ENCODE measurements at regions not wholly inside any gene's neighbourhood (a gene's known extent, or its start where the extent isn't known, plus 50 kb on each side); places are given as distances from the start of the nearest gene placed in this dataset.

DNA sequence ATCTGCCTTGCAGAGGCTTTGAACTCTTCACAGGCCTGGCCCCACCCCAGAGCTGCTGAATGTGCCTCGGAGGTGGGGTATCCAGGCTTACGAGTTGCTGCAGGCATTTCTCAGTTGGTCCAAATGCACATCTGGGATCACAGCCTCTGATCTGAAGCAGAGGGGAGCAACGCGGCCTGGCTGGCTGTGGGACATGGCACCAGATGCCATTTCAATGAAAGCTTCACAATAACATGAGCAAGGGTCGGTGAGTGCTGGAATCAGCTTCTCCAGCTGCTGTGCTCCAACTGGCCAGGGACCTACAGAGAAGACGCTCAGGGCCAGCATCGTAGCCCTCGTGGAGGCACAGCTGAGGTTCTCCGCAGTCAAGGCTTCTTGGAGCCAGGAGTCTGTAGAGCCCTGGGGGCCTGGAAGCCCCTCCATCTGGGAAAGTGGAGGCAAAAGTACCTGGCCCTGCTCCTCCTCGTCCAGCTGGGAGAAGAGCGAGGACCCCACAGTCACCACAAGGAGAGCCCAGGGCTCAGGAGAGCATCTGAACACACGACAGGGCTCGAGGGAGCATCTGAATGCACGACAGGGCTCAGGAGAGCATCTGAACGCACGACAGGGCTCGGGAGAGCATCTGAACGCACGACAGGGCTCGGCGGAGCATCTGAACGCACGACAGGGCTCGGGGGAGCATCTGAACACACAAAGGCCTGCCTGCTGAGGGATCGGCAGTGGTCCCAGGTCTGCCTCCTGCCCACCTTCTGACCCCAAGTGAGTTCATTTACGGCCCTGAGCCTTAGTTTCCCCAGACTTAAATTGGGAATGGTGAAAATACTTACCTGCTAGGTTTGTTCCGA is 165.2 kb downstream of the DLL1 start:
- Mint-ChIP-seq H3K36me3 (peaks cover 2% of the 10 kb centered on the region), H3K4me3 (no peak overlapping the region), H3K4me1 (peaks cover 12% of the 10 kb centered on the region), H3K27ac (no peak overlapping the region), H3K9me3 (peaks cover 12% of the 10 kb centered on the region), H3K27me3 (ENCODE audit: low read depth) (no peaks in the 10 kb centered on the region)
- TF ChIP-seq, protein P1, sequence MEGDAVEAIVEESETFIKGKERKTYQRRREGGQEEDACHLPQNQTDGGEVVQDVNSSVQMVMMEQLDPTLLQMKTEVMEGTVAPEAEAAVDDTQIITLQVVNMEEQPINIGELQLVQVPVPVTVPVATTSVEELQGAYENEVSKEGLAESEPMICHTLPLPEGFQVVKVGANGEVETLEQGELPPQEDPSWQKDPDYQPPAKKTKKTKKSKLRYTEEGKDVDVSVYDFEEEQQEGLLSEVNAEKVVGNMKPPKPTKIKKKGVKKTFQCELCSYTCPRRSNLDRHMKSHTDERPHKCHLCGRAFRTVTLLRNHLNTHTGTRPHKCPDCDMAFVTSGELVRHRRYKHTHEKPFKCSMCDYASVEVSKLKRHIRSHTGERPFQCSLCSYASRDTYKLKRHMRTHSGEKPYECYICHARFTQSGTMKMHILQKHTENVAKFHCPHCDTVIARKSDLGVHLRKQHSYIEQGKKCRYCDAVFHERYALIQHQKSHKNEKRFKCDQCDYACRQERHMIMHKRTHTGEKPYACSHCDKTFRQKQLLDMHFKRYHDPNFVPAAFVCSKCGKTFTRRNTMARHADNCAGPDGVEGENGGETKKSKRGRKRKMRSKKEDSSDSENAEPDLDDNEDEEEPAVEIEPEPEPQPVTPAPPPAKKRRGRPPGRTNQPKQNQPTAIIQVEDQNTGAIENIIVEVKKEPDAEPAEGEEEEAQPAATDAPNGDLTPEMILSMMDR (IDR thresholded peaks at IDR 0.05; ENCODE audit: unreplicated experiment) = no peak
- DNase-seq (ENCODE audit: low spot score in 2 of 2, unreplicated experiment in 2 of 2) = peak; percentile 12 to 36

DNA sequence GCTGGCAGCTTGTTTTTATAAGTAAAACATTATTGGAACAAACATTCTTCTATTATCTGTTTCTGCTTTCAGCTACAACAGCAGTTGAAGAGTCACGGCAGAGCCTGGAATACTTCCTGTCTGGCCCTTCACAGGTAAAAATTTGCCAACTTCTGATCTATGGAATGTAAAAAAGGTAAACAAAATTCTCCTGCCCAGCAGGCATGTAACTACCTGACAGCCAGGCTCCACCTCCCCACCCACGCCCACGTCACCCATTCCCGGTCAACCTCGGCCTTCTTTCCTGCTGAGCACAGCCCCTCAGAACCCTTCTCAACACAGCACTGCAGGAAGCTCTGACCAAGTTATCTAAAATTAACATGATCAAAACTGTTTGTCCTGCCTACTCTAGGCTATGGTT is 166.0 kb downstream of the DLL1 start:
- Mint-ChIP-seq H3K27me3 (ENCODE audit: low read depth) (no peaks in the 10 kb centered on the region), H3K4me1 (peaks cover 8% of the 10 kb centered on the region), H3K36me3 (peaks cover 2% of the 10 kb centered on the region), H3K27ac (peak overlapping the region; percentile 5), H3K4me3 (no peak overlapping the region), H3K9me3 (peaks cover 19% of the 10 kb centered on the region)
- DNase-seq (ENCODE audit: low spot score in 2 of 2, unreplicated experiment in 2 of 2) = peak; percentile 8 to 37
- TF ChIP-seq, protein P1 (IDR thresholded peaks at IDR 0.05; ENCODE audit: unreplicated experiment) = no peak

DNA sequence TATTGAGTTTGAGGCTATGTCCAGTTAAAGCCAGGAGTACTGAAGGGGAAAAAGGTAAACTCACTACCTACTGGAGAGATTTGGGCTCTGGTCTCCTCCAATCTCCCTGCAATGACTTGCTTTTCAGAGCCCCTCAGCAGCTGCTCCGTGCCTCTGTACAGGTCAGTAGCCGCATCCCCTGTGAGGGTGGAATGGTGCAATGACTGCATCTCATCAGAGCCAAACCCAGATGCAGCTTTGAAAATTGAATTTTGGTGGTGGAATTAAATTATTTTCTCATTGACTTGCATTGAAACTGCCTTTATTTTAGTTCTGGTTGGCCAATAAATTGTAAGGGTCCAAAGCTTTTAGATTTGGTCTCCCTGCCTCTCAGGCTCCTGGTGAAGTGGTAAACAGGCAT is 166.7 kb downstream of the DLL1 start:
- Mint-ChIP-seq H3K4me3 (no peak overlapping the region), H3K4me1 (peaks cover 4% of the 10 kb centered on the region), H3K27me3 (ENCODE audit: low read depth) (no peaks in the 10 kb centered on the region), H3K36me3 (peaks cover 4% of the 10 kb centered on the region), H3K9me3 (peaks cover 26% of the 10 kb centered on the region), H3K27ac (no peak overlapping the region)
- TF ChIP-seq, protein P1 (IDR thresholded peaks at IDR 0.05; ENCODE audit: unreplicated experiment) = no peak
- peak in 1 of 2 experiments; percentile 11 for DNase-seq (ENCODE audit: low spot score in 2 of 2, unreplicated experiment in 2 of 2)

DNA sequence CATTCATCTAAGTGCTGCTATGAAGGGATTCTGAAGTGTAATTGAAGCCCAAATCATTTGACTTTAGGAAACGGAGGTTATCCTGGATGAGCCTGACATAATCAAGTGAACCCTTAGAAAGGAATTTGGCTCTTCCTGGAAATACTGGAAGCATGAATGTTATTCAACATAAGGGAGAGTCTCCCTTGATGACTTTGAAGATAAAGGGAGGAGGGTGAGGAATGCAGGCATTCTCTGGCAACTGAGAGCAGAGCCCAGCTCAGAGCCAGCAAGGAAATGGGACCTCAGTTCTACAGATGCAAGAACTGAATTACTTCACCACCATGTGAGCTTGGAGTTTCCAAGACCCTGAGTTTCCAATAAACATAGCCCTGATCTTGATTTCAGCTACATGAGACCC is 168.2 kb downstream of the DLL1 start:
- H3K9me3 Mint-ChIP-seq = peaks cover 34% of the 10 kb centered on the region
- H3K27ac Mint-ChIP-seq = no peak overlapping the region
- peak in 1 of 2 experiments; percentile 5 for DNase-seq (ENCODE audit: low spot score in 2 of 2, unreplicated experiment in 2 of 2)
- TF ChIP-seq, protein P1 (IDR thresholded peaks at IDR 0.05; ENCODE audit: unreplicated experiment) = no peak
- peaks cover 4% of the 10 kb centered on the region for H3K36me3 Mint-ChIP-seq
- peaks cover 4% of the 10 kb centered on the region for H3K4me1 Mint-ChIP-seq
- H3K27me3 Mint-ChIP-seq (ENCODE audit: low read depth) = no peaks in the 10 kb centered on the region
- no peak overlapping the region for H3K4me3 Mint-ChIP-seq

DNA sequence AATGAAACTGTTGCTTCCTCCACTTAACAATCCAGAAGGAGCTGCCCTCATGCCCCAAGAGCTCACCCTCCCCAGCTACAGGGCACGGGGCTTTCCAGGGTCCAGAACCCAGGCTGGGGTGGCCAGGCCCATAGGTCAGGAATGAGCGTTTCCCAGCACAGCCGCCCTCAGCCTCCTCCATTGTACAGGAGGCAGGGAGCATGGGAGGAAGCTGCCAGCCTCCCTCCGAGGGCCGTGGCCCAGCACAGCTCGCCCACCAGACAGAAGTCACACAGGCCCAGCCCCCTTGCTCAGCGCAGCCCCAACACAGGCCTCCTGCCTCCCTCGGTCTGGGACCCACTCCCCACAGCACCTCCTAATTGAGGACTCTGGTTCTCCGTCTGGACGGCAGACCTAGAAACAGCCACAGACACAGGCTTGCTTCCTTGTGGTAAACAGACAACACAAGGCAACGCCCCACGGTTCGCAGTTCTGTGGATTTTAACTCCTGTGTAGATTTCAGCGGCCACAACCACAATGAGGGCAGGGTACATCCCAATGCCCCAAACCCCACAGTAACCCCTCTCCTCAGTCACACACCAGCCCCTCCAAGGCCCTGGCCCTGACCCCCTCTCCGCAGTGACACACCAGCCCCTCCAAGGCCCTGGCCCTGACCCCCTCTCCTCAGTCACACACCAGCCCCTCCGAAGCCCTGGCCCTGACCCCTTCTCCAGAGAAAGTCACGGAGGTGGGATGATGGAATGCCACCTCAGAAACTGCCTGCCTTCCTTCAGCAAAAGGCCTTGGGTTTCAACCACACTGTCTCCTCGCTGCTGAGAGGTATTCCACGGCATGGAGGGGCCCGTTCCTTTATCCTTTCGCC is 173.5 kb downstream of the DLL1 start:
- Mint-ChIP-seq H3K4me1 (peaks cover 5% of the 10 kb centered on the region), H3K27ac (no peak overlapping the region)
- peak; percentile 5 to 32 for DNase-seq (ENCODE audit: low spot score in 2 of 2, unreplicated experiment in 2 of 2)

More for the DNA sequence above, 173.5 kb downstream of the DLL1 start:
- H3K36me3 Mint-ChIP-seq = peaks cover 4% of the 10 kb centered on the region
- TF ChIP-seq, protein P1 (IDR thresholded peaks at IDR 0.05; ENCODE audit: unreplicated experiment) = no peak
- peaks cover 31% of the 10 kb centered on the region for H3K9me3 Mint-ChIP-seq
- H3K27me3 Mint-ChIP-seq (ENCODE audit: low read depth) = peaks cover 2% of the 10 kb centered on the region
- no peak overlapping the region for H3K4me3 Mint-ChIP-seq
